Heart left ventricle (tissue), 13 donors: ENCODE measurements at regions not wholly inside any gene's neighbourhood (a gene's known extent, or its start where the extent isn't known, plus 50 kb on each side); places are given as distances from the start of the nearest gene placed in this dataset.

Experiments
- POLR2A ChIP-seq, 2 donors: fragments of 450-650 bp; IDR thresholded peaks; one replicate each; pipeline ENCODE4 v1.6.1; 2017; ENCODE audit warnings: antibody characterized with exemption in 2 of 2, mild to moderate bottlenecking in 2 of 2, moderate library complexity in 2 of 2
- TF ChIP-seq, protein P1 (sequence below), 12 donors: fragments of 200-600 bp; sonication (generic) in 4 of 12; IDR thresholded peaks; one replicate each; pipeline versions ENCODE4 v1.5.0 to v1.8.0; 2018 to 2022; ENCODE audit warnings: antibody characterized with exemption in 12 of 12, mild to moderate bottlenecking in 5 of 12
- donor health status: ischemic (EF 13 %, LVEDD 7.1; RV severe dilation, severe dysfunction).
- donor health status: DM: no; HTN: yes; CAD: no.
- donor health status: DM: no; HTN: no; CAD: no.
- donor health status: ischemic (EF 25% LVEDD 6.9; RV normal size, moderate dysfunction).
- donor health status: ischemic (EF 25% LVEDD 5.7; RV mildly dilated, moderate dysfunction).
- donor health status: ischemic (EF 35%, LVEDD 5.7; RV mildly dilated, moderate dysfunction).
- donor health status: nonischemic (EF 11% LVEDD 7.7; RV severe dilation, severe dysfunction).
- donor health status: DM: yes; HTN: yes; CAD: no.
- donor health status: PGD.
- donor health status: ischemic (EF 29% LVEDD 5.4; RV normal size, mild dysfunction).
- donor health status: nonischemic (EF 23%, LVEDD 6.1; RV moderate dilation, normal function).

DNA sequence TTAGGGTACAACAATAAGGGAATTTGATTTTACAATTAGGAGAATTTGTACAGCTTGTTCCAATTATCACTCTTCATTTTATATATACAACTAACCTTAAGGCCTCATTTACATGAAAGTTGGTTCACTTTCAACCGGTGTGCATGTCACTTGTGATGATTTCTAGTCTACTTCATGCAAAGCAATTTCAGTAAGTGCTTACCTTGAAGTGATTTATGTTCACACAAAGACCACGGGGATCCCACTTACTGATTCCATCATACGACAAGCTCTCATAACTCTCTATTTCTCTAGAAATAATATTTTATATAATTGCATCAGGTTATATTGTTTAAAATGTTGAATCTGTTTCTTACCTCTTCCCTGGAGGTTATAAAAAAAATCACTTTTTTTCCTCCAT is 100.3 kb upstream of the CHODL start:
- TF ChIP-seq, protein P1, sequence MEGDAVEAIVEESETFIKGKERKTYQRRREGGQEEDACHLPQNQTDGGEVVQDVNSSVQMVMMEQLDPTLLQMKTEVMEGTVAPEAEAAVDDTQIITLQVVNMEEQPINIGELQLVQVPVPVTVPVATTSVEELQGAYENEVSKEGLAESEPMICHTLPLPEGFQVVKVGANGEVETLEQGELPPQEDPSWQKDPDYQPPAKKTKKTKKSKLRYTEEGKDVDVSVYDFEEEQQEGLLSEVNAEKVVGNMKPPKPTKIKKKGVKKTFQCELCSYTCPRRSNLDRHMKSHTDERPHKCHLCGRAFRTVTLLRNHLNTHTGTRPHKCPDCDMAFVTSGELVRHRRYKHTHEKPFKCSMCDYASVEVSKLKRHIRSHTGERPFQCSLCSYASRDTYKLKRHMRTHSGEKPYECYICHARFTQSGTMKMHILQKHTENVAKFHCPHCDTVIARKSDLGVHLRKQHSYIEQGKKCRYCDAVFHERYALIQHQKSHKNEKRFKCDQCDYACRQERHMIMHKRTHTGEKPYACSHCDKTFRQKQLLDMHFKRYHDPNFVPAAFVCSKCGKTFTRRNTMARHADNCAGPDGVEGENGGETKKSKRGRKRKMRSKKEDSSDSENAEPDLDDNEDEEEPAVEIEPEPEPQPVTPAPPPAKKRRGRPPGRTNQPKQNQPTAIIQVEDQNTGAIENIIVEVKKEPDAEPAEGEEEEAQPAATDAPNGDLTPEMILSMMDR (IDR thresholded peaks at IDR 0.05): no peak
- no peak for TF ChIP-seq POLR2A (IDR thresholded peaks at IDR 0.05)
